HepG2 (cell line): ENCODE measurements at regions not wholly inside any gene's neighbourhood (a gene's known extent, or its start where the extent isn't known, plus 50 kb on each side); places are given as distances from the start of the nearest gene placed in this dataset.
A peak's percentile ranks its signal among the peaks of the same experiment; 100 is the strongest.

Source experiments
- AKAP8 ChIP-seq: sonication (generic); formaldehyde crosslinking; IDR thresholded peaks from 2 replicates; pipeline ENCODE4 v1.5.1; 2020; ENCODE audit warnings: mild to moderate bottlenecking, missing genetic modification reagents
- ASH2L ChIP-seq: fragments of 300-600, 200-600 bp; sonication (generic); IDR thresholded peaks from 2 replicates; pipeline ENCODE4 v1.7.0; 2017; ENCODE audit warnings: low read depth, mild to moderate bottlenecking, moderate library complexity, mixed read lengths, low read length; ENCODE audit not compliant: insufficient read length
- ATF1 ChIP-seq: IDR thresholded peaks from 2 replicates; pipeline ENCODE4 v1.6.1; 2016; ENCODE audit warnings: mild to moderate bottlenecking, control low read depth
- DDIT3 ChIP-seq: sonication (generic); formaldehyde crosslinking; IDR thresholded peaks from 2 replicates; pipeline ENCODE4 v1.4.0; 2020; ENCODE audit warnings: mild to moderate bottlenecking, missing genetic modification reagents
- DPF2 ChIP-seq: sonication (generic); formaldehyde crosslinking; IDR thresholded peaks from 2 replicates; pipeline ENCODE4 v1.4.0; 2020; ENCODE audit warnings: mild to moderate bottlenecking, low read depth, missing genetic modification reagents, borderline replicate concordance
- FOXA1 ChIP-seq, 2 experiments: fragments of 450-650 bp in 1 of 2; sonication (generic) in 1 of 2; formaldehyde crosslinking in 1 of 2; IDR thresholded peaks; 2 replicates each; pipeline versions ENCODE4 v1.4.0 to v1.6.1; 2016 to 2020; ENCODE audit warnings: missing genetic modification reagents in 1 of 2
- HDAC1 ChIP-seq: sonication (generic); formaldehyde crosslinking; IDR thresholded peaks from 2 replicates; pipeline ENCODE4 v1.5.1; 2020; ENCODE audit warnings: mild to moderate bottlenecking, missing genetic modification reagents
- HNRNPL ChIP-seq: fragments of 200-400 bp; formaldehyde crosslinking; IDR thresholded peaks from 2 replicates; pipeline ENCODE4 v1.6.1; 2017; ENCODE audit warnings: mild to moderate bottlenecking, low read depth, low read length
- NCOA2 ChIP-seq: sonication (generic); formaldehyde crosslinking; IDR thresholded peaks from 2 replicates; pipeline ENCODE4 v1.8.0; 2022; ENCODE audit warnings: inconsistent platforms
- NR2F6 ChIP-seq, 2 experiments: IDR thresholded peaks; 2 replicates each; pipeline ENCODE4 v1.6.1; 2016; ENCODE audit warnings: antibody characterized with exemption in 1 of 2, mild to moderate bottlenecking in 1 of 2
- PLRG1 ChIP-seq: fragments of 450-650 bp; conservative IDR thresholded peaks from 2 replicates; pipeline ENCODE4 v1.6.1; 2016
- RARA ChIP-seq: IDR thresholded peaks from 2 replicates; pipeline ENCODE4 v1.6.1; 2016; ENCODE audit warnings: missing genetic modification reagents, missing compliant biosample characterization
- SAP130 ChIP-seq: IDR thresholded peaks from 2 replicates; pipeline ENCODE4 v1.6.1; 2016; ENCODE audit warnings: low read depth
- SPEN ChIP-seq: sonication (generic); formaldehyde crosslinking; IDR thresholded peaks from 2 replicates; pipeline ENCODE4 v1.5.1; 2020; ENCODE audit warnings: low read depth, mild to moderate bottlenecking, missing genetic modification reagents
- TFDP1 ChIP-seq: IDR thresholded peaks from 2 replicates; pipeline ENCODE4 v1.6.1; 2016; ENCODE audit warnings: missing compliant biosample characterization, missing genetic modification reagents, borderline replicate concordance
- ZBTB38 ChIP-seq: sonication (generic); formaldehyde crosslinking; IDR thresholded peaks from 2 replicates; pipeline ENCODE4 v1.5.1; 2020; ENCODE audit warnings: mild to moderate bottlenecking, missing genetic modification reagents
- ZNF101 ChIP-seq: sonication (generic); formaldehyde crosslinking; IDR thresholded peaks from 2 replicates; pipeline ENCODE4 v1.4.0; 2020; ENCODE audit warnings: mild to moderate bottlenecking, low read depth, missing genetic modification reagents, borderline replicate concordance
- ZNF207 ChIP-seq: fragments of 450-650 bp; IDR thresholded peaks from 2 replicates; pipeline ENCODE4 v1.6.1; 2016; ENCODE audit warnings: antibody characterized with exemption, borderline replicate concordance
- ZNF256 ChIP-seq: sonication (generic); formaldehyde crosslinking; conservative IDR thresholded peaks from 2 replicates; pipeline ENCODE4 v1.4.0; 2020; ENCODE audit warnings: missing genetic modification reagents
- ZNF441 ChIP-seq: sonication (generic); formaldehyde crosslinking; IDR thresholded peaks from 2 replicates; pipeline ENCODE4 v1.7.0; 2021; ENCODE audit warnings: missing genetic modification reagents, borderline replicate concordance
- ZNF496 ChIP-seq: sonication (generic); formaldehyde crosslinking; IDR thresholded peaks from 2 replicates; pipeline ENCODE4 v1.8.1; 2023; ENCODE audit warnings: mild to moderate bottlenecking, moderate library complexity, missing genetic modification reagents; ENCODE audit not compliant: insufficient replicate concordance
- ZNF530 ChIP-seq: sonication (generic); formaldehyde crosslinking; IDR thresholded peaks from 2 replicates; pipeline ENCODE4 v1.5.0; 2020; ENCODE audit warnings: low read depth, mild to moderate bottlenecking, missing genetic modification reagents
- ZNF687 ChIP-seq: sonication (generic); formaldehyde crosslinking; IDR thresholded peaks from 2 replicates; pipeline ENCODE4 v1.5.1; 2020; ENCODE audit warnings: mild to moderate bottlenecking, missing genetic modification reagents, moderate library complexity
- ZSCAN25 ChIP-seq: sonication (generic); formaldehyde crosslinking; IDR thresholded peaks from 2 replicates; pipeline ENCODE4 v1.8.0; 2022; ENCODE audit warnings: mild to moderate bottlenecking, missing genetic modification reagents
- ZSCAN30 ChIP-seq: sonication (generic); formaldehyde crosslinking; IDR thresholded peaks from 2 replicates; pipeline ENCODE4 v1.5.0; 2020; ENCODE audit warnings: mild to moderate bottlenecking, missing genetic modification reagents

GRCh38 chr9:129400001-129400970, 220.6 kb downstream of the C9orf50 start (continued):
- TF ChIP-seq ZBTB38 (CRISPR knock-in tag) = peak; percentile 64
- no peak for TF ChIP-seq ZNF530 (CRISPR knock-in tag)
- no peak for TF ChIP-seq NR2F6 (IDR thresholded peaks at IDR 0.05)
- TF ChIP-seq NR2F6 (CRISPR knock-in tag; IDR thresholded peaks at IDR 0.05) = 0 out of 2 replicates have a peak, but pooled peaks have one; percentile 36
- TF ChIP-seq ZNF101 (CRISPR knock-in tag) = no peak
- no peak for TF ChIP-seq ZSCAN30 (CRISPR knock-in tag)
- peak; percentile 47; the same call in 1 of the 2 replicates for TF ChIP-seq SPEN (CRISPR knock-in tag)
- TF ChIP-seq RARA (CRISPR knock-in tag) = peak; percentile 32; the same call in 1 of the 2 replicates
- no peak for TF ChIP-seq DDIT3
- TF ChIP-seq ZNF441 (CRISPR knock-in tag) = no peak
- TF ChIP-seq NCOA2 (CRISPR knock-in tag) = no peak
- no peak for TF ChIP-seq ATF1 (CRISPR knock-in tag)
- TF ChIP-seq DPF2 (CRISPR knock-in tag) = no peak
- TF ChIP-seq PLRG1 = no peak
- no peak for TF ChIP-seq SAP130 (CRISPR knock-in tag)
- no peak for TF ChIP-seq HDAC1 (CRISPR knock-in tag)
- no peak for TF ChIP-seq ZNF207
- TF ChIP-seq TFDP1 (CRISPR knock-in tag) = no peak
- peak; percentile 99 for TF ChIP-seq ZSCAN25 (CRISPR knock-in tag)
- no peak for TF ChIP-seq AKAP8 (CRISPR knock-in tag)
- no peak for TF ChIP-seq ZNF256 (CRISPR knock-in tag)
- TF ChIP-seq ASH2L = no peak
- 0 out of 2 replicates have a peak, but pooled peaks have one; percentile 40 for TF ChIP-seq HNRNPL
- no peak for TF ChIP-seq FOXA1 (IDR thresholded peaks at IDR 0.05)
- TF ChIP-seq FOXA1 (CRISPR knock-in tag; IDR thresholded peaks at IDR 0.05) = no peak
- no peak for TF ChIP-seq ZNF496
- TF ChIP-seq ZNF687 = peak; percentile 58
